A549 (cell line): ENCODE measurements at regions not wholly inside any gene's neighbourhood (a gene's known extent, or its start where the extent isn't known, plus 50 kb on each side); places are given as distances from the start of the nearest gene placed in this dataset.

Experiments
- ATAC-seq, 2 experiments: fragments of 200-7000 bp in 1 of 2; fragments of >200 bp in 1 of 2; cut with Nextera tagmentation in 1 of 2; cut with Tn5 transposase in 1 of 2; 3 replicates each; pipeline versions ENCODE4 v1.8.0 to v1.9.1; 2018 to 2020; ENCODE audit warnings: mild to moderate bottlenecking in 1 of 2, moderate library complexity in 1 of 2
- CTCF ChIA-PET: fragments of 300-600 bp; sonication (Branson Sonifier 250); formaldehyde crosslinking; extraction: SDS; loops from one replicate; lab custom pipeline; 2021; ENCODE audit warnings: antibody characterized with exemption, inconsistent platforms; lab: Yijun Ruan, JAX
- POLR2A ChIA-PET: fragments of 350-600 bp; formaldehyde crosslinking; extraction: SDS; loops from one replicate; lab custom pipeline; 2021; ENCODE audit warnings: antibody characterized with exemption, inconsistent platforms; lab: Yijun Ruan, JAX
- DNase-seq, 2 experiments: peaks; one replicate each; pipeline versions ENCODE4 v3.0.0 to v3.0.0-alpha.2; 2011 to 2016; ENCODE audit warnings: low read depth in 1 of 2, low spot score in 1 of 2
- FAIRE-seq: peaks from 2 replicates; lab custom pipeline; 2011; peaks lifted over from hg19 to GRCh38; lab: Jason Lieb, UNC
- H3K27ac ChIP-seq, 2 experiments: fragments of >200 bp; sonication (Bioruptor Twin); formaldehyde crosslinking; 3 replicates each; pipeline ENCODE4 v1.5.1; 2016 to 2017
- H3K4me1 ChIP-seq: fragments of >200 bp; sonication (Bioruptor Twin); formaldehyde crosslinking; 3 replicates; pipeline ENCODE4 v1.6.1; 2016
- H3K4me2 ChIP-seq: fragments of >200 bp; sonication (Bioruptor Twin); formaldehyde crosslinking; 3 replicates; pipeline ENCODE4 v1.6.1; 2016
- H3K4me3 ChIP-seq: fragments of >200 bp; sonication (Bioruptor Twin); formaldehyde crosslinking; 3 replicates; pipeline ENCODE4 v1.5.1; 2016
- H3K9me3 ChIP-seq: fragments of >200 bp; sonication (Bioruptor Twin); formaldehyde crosslinking; 3 replicates; pipeline ENCODE4 v1.6.1; 2016
- BCL3 ChIP-seq: fragments of >200 bp; sonication (Bioruptor Twin); formaldehyde crosslinking; IDR thresholded peaks from 3 replicates; pipeline ENCODE4 v1.6.1; 2016
- CBX2 ChIP-seq: fragments of 200-600 bp; sonication (generic); IDR thresholded peaks from 2 replicates; pipeline ENCODE4 v1.6.1; 2016; ENCODE audit warnings: low read depth, mild to moderate bottlenecking, borderline replicate concordance
- CHD2 ChIP-seq: fragments of 150-350 bp; IDR thresholded peaks from 2 replicates; pipeline ENCODE4 v1.6.1; 2014; ENCODE audit warnings: low read length; ENCODE audit not compliant: partially characterized antibody
- CTCF ChIP-seq: fragments of >200 bp; sonication (Bioruptor Twin); formaldehyde crosslinking; IDR thresholded peaks from 3 replicates; pipeline ENCODE4 v1.5.1; 2016
- E2F6 ChIP-seq: IDR thresholded peaks from 2 replicates; pipeline ENCODE4 v1.6.1; 2012; ENCODE audit warnings: low read depth, borderline replicate concordance
- EHF ChIP-seq: fragments of 250-450 bp; sonication (Bioruptor Pico); IDR thresholded peaks from 2 replicates; pipeline ENCODE4 v1.5.0; 2020; ENCODE audit warnings: mild to moderate bottlenecking
- EHMT2 ChIP-seq: fragments of 200-600 bp; sonication (generic); IDR thresholded peaks from 2 replicates; pipeline ENCODE4 v1.6.1; 2016; ENCODE audit warnings: antibody characterized with exemption, low read depth, mild to moderate bottlenecking, moderate library complexity
- EP300 ChIP-seq, 2 experiments: fragments of >200 bp; sonication (Bioruptor Twin); formaldehyde crosslinking; IDR thresholded peaks; 2 replicates in 1 of 2; 3 replicates in 1 of 2; pipeline ENCODE4 v1.6.1; 2016 to 2017
- HEYL ChIP-seq: fragments of 250-450 bp; sonication (Bioruptor Pico); IDR thresholded peaks from 2 replicates; pipeline ENCODE4 v1.8.0; 2021; ENCODE audit warnings: mild to moderate bottlenecking, moderate library complexity
- HOXB13 ChIP-seq: fragments of 250-450 bp; sonication (Bioruptor Pico); IDR thresholded peaks from 2 replicates; pipeline ENCODE4 v1.5.0; 2020; ENCODE audit warnings: low read depth, mild to moderate bottlenecking, moderate library complexity
- KDM1A ChIP-seq: fragments of 200-600 bp; sonication (generic); IDR thresholded peaks from 2 replicates; pipeline ENCODE4 v1.6.1; 2016; ENCODE audit warnings: low read depth, mild to moderate bottlenecking
- MAZ ChIP-seq: fragments of 150-350 bp; IDR thresholded peaks from 2 replicates; pipeline ENCODE4 v1.6.1; 2014; ENCODE audit warnings: antibody characterized with exemption, low read depth, low read length, borderline replicate concordance
- MYC ChIP-seq: IDR thresholded peaks from 2 replicates; pipeline ENCODE4 v1.6.1; 2012; ENCODE audit warnings: mild to moderate bottlenecking, inconsistent platforms, low read length, improper control_type of control experiment, borderline replicate concordance
- NFE2L2 ChIP-seq: fragments of 150-350 bp; conservative IDR thresholded peaks from 2 replicates; pipeline ENCODE4 v1.6.1; 2014; ENCODE audit warnings: low read length
- NR3C1 ChIP-seq: fragments of >200 bp; sonication (Bioruptor Twin); formaldehyde crosslinking; IDR thresholded peaks from 3 replicates; pipeline ENCODE4 v1.6.1; 2017
- PHF8 ChIP-seq: fragments of 200-600 bp; sonication (generic); IDR thresholded peaks from 2 replicates; pipeline ENCODE4 v1.6.1; 2016; ENCODE audit warnings: low read depth, mild to moderate bottlenecking, antibody characterized with exemption, moderate library complexity, borderline replicate concordance
- POLR2A ChIP-seq: IDR thresholded peaks from 2 replicates; pipeline ENCODE4 v1.6.1; 2012; ENCODE audit warnings: mild to moderate bottlenecking, low read length
- POLR2AphosphoS2 ChIP-seq: conservative IDR thresholded peaks from 2 replicates; pipeline ENCODE4 v1.6.1; 2012; ENCODE audit warnings: low read length, improper control_type of control experiment, inconsistent platforms
- RAD21 ChIP-seq, 2 experiments: fragments of >200 bp in 1 of 2; sonication (Bioruptor Twin) in 1 of 2; formaldehyde crosslinking in 1 of 2; IDR thresholded peaks in 1 of 2; conservative IDR thresholded peaks in 1 of 2; 2 replicates in 1 of 2; 3 replicates in 1 of 2; pipeline ENCODE4 v1.6.1; 2012 to 2018; ENCODE audit warnings: inconsistent platforms in 1 of 2
- RARB ChIP-seq: fragments of 250-450 bp; sonication (Bioruptor Pico); IDR thresholded peaks from 2 replicates; pipeline ENCODE4 v1.8.0; 2021; ENCODE audit warnings: mild to moderate bottlenecking, moderate library complexity
- RCOR1 ChIP-seq: fragments of 150-350 bp; IDR thresholded peaks from 2 replicates; pipeline ENCODE4 v1.6.1; 2014; ENCODE audit warnings: antibody characterized with exemption, low read length, low read depth
- SMC3 ChIP-seq: fragments of >200 bp; sonication (Bioruptor Twin); formaldehyde crosslinking; IDR thresholded peaks from 3 replicates; pipeline ENCODE4 v1.6.1; 2018; ENCODE audit warnings: inconsistent platforms
- SREBF2 ChIP-seq: fragments of 450-650 bp; IDR thresholded peaks from 2 replicates; pipeline ENCODE4 v1.6.1; 2014; ENCODE audit warnings: mild to moderate bottlenecking, moderate library complexity
- ZNF302 ChIP-seq: fragments of 250-450 bp; sonication (Bioruptor Pico); IDR thresholded peaks from 2 replicates; pipeline ENCODE4 v1.9.0; 2021; ENCODE audit warnings: inconsistent platforms, mild to moderate bottlenecking, moderate library complexity
- ZSCAN20 ChIP-seq: fragments of 250-450 bp; sonication (Bioruptor Pico); IDR thresholded peaks from 2 replicates; pipeline ENCODE4 v1.8.0; 2022; ENCODE audit warnings: mild to moderate bottlenecking, moderate library complexity
- WGBS: methylation state at CpG from one replicate; pipeline ENCODE4 v1.1.6; 2017; ENCODE audit errors: missing lambda C conversion rate; 5-methylcytosine and 5-hydroxymethylcytosine counted together

- no peak overlapping the region for H3K4me2 ChIP-seq
Measured at GRCh38 chr18:10244341-10244740, 210.1 kb upstream of the APCDD1 start.

GRCh38 chr18:10245031-10245845 is 209.2 kb upstream of the APCDD1 start:
- Histone ChIP-seq H3K4me3 (no peak overlapping the region), H3K4me1 (no peaks in the 10 kb centered on the region), H3K4me2 (no peak overlapping the region), H3K9me3 (no peaks in the 10 kb centered on the region), H3K27ac (no peak overlapping the region)
- WGBS, result 78% methylated on average over 10 of the region's 11 CpGs
- FAIRE-seq, result no peak
- ChIA-PET CTCF (no interaction called here), POLR2A (no interaction called here)
- no peak for TF ChIP-seq RARB (CRISPR knock-in tag)
- TF ChIP-seq BCL3, result no peak
- no peak for ATAC-seq
- no peak for DNase-seq

More at GRCh38 chr18:10244341-10244740, 210.1 kb upstream of the APCDD1 start:
- FAIRE-seq (no peak), DNase-seq (no peak), ATAC-seq (no peak)
- Histone ChIP-seq H3K4me3 (no peak overlapping the region), H3K27ac (no peak overlapping the region), H3K9me3 (no peaks in the 10 kb centered on the region), H3K4me1 (no peaks in the 10 kb centered on the region)
- CTCF ChIA-PET, result no interaction called here
- TF ChIP-seq EHF (CRISPR knock-in tag) (no peak), ZSCAN20 (CRISPR knock-in tag) (no peak), PHF8 (no peak), SREBF2 (no peak), NR3C1 (no peak), KDM1A (no peak), ZNF302 (CRISPR knock-in tag) (no peak), CHD2 (no peak), POLR2A (no peak), RAD21 (conservative IDR thresholded peaks at IDR 0.05 in 1 of 2, IDR thresholded peaks at IDR 0.05 in 1 of 2) (no peak), SMC3 (no peak), HOXB13 (CRISPR knock-in tag) (no peak), EP300 (IDR thresholded peaks at IDR 0.05) (no peak), EHMT2 (no peak), MAZ (no peak), POLR2AphosphoS2 (no peak), HEYL (CRISPR knock-in tag) (no peak), CTCF (no peak)
- POLR2A ChIA-PET, result no interaction called here
- 60% methylated on average over 8 of the region's 8 CpGs for WGBS

- FAIRE-seq, result no peak
- no peak for ATAC-seq
- POLR2A ChIA-PET, result no interaction called here
- no peak overlapping the region for H3K4me3 ChIP-seq
- H3K27ac ChIP-seq, result no peak overlapping the region
- CTCF ChIA-PET, result no interaction called here
- no peak for DNase-seq
- H3K9me3 ChIP-seq, result no peaks in the 10 kb centered on the region
- WGBS, result 78% methylated on average over 5 of the region's 6 CpGs
- TF ChIP-seq NFE2L2, result no peak
- no peak for TF ChIP-seq RAD21 (conservative IDR thresholded peaks at IDR 0.05 in 1 of 2, IDR thresholded peaks at IDR 0.05 in 1 of 2)
- no peak for TF ChIP-seq RCOR1
- TF ChIP-seq HEYL (CRISPR knock-in tag), result no peak
- no peak for TF ChIP-seq E2F6
- no peak for TF ChIP-seq MYC
- TF ChIP-seq CBX2, result no peak
- TF ChIP-seq, all 56 proteins: peak for 0
- no peak overlapping the region for H3K4me2 ChIP-seq
- no peaks in the 10 kb centered on the region for H3K4me1 ChIP-seq
Measured at GRCh38 chr18:10245846-10246175, 208.6 kb upstream of the APCDD1 start.
